IPS DF 19.7 (cell line): ENCODE measurements at regions not wholly inside any gene's neighbourhood (a gene's known extent, or its start where the extent isn't known, plus 50 kb on each side); places are given as distances from the start of the nearest gene placed in this dataset.

ENCODE experiments used
- DNase-seq: peaks from one replicate; pipeline ENCODE4 v3.0.0-alpha.2; 2013; ENCODE audit warnings: low read depth, low spot score

DNA sequence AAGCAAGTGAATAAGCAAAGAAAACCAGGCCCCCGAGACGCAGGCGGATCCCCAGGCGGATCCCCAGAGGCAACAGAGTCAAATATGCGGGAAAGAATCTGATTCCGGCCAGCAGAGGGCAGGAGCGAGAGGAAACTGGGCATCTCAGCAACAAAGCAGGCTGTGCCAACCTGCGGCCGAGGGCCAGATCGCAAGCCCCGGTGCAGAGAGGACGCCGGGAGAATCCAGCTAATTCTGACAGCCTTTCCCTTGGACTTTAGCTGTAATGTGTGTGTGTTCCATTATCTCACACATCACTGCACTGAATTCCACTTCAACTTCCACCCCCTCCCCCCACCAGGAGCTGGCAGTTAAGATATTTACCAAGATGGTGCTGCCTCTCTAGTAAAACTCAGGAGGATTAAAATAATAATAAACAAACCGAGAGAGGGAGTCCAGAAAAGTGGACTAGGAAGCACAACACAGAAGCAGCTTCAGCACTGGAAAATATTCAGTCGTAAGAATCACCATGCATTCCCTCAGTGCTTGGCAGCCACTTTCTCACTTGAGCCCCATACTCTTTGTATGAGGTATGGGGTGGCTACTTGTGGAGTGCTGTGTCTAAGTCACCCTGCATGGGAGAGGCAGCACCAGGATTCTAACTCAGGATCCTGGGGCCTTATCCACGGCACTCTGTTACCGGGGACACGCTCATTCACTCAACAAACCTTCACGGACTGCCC, 66.2 kb upstream of the SNX9 start:
- no peak for DNase-seq

DNA sequence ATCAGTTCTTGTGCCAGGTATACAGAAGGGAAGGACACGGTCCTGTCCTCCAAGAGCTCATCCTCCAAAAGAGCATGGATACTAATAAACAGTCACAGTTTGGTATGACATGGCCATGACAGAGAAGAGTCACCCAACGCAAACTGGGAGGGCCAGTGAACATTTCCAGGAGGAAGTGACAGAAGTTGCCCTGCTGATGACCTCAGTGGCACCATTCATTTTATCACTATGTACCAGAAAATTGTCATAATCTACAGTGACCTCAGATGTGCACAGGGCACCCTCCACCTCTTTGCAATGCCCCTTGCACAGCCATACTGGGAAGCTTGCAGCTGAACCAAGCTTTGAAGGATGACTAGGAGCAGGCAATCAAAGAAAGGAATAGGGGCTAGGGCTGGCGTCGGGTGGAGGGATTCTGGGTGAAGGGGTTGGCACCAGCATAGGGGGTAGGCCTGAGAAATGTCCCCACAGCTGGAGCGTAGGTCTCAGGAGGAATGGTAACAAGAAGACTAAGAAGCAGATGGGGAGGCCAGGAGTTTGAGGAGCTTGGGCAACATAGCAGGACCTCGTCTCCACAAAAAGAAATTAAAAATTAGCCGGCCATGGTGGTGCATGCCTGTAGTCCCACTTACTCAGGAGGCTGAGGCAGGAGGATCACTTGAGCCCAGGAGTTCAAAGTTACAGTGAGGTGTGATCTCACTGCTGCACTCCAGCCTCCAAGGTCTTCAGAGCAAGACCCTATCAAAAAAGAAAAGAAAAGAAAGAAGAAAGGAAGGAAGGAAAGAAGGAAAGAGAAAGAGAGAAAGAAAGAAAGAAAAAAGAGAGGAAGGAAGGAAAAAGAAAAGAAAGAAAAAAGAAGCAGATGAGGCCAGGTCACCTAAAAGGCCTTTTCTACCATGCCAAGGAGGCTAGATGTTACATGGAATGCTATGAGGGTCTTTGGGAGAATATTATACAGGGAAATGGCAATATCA, 65.3 kb upstream of the SNX9 start:
- DNase-seq: no peak

DNA sequence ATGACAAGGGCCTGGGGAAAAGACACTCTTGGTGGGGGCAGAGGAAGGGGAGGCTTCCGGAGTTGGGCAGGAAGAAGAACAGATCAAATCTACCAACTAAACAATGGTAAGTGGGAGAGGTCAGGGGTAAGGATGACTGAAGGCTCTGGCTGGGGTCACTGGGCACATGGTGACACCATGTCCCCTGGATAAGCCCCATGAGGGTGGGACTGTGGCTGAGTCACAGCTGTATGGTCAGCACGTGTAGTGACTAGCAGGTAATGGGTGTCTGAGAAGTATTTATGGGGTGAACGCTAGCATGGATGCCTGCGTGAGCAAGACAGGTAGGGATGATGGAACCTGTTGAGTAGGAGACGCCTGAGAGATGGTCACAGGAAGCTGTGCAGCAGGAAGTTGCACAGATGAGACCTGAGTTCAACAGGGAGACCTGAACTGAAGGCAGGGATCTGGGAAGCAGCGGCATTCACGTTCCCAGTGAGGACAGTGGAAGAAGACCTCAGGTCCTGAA, 64.5 kb upstream of the SNX9 start:
- no peak for DNase-seq

DNA sequence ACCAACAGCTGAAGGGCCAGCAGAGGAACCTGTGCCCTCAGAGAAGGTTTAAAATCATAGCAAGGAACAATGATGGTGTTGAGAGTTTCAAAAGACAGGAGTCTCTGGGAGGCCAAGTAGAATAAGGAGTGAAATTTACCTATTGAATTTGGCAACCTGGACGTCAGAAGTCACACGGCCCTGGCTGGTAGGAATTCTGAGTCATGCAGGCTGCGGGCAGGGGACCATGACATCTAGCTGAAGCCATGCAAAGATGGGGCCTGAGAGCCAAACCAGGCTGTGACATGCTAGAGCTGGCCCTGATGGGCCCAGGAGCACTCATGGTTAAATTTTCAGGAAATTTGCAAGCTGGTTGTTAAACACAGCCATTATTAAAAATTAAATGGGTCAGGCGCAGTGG, 64.0 kb upstream of the SNX9 start:
- DNase-seq: no peak

DNA sequence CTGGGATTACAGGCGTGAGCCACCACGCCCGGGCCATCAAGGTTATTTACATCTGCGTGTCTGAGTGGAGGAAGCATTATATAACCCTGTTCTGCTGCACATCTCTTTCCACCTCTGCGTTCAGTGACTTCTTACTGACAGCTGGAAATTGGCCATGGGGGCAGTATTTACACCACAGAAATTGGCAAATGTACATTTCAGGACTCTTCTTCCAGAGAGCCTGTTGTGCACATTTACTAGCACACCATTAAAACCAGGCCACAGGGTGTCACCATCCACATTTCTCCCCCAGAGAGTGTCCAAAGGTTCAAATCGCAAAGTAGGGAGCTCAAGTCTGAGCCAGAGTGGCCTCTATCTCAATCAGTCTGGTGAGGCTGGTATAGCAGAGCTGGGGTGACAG, 62.9 kb upstream of the SNX9 start:
- no peak for DNase-seq

DNA sequence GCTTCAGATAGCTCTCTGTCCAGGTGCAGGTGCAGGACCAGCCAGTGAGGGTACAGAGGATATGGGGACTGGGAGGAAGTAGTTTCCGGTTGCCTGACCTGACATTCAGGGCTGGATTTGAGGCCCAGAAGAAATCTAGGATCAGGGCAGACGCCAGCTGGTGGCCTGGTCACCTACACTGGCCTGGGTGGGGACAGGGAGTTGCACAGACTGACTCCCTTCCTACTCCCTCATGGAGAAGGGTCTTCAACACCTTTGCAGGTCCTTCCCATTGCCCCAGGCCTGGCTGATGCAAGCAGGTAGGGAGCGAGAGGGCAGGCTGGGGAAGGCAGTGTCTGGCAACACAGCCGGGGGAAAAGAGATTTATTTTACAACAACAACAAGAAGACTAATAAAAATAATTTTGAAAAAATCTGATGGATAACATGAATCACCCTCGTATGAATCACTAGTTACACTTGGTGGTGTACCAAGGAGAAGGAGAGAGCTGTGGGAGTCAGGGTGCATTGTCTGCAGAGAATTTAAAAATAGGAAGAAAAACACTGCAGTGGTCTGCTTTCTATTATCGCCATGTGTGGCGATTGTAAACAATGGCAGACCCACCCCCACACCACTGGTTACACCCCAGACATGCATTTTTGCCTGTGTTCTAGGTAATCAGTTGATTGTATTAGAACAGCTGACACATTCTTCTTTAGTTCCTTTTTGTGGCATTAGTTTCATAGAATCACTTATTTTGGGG, 62.3 kb upstream of the SNX9 start:
- no peak for DNase-seq

DNA sequence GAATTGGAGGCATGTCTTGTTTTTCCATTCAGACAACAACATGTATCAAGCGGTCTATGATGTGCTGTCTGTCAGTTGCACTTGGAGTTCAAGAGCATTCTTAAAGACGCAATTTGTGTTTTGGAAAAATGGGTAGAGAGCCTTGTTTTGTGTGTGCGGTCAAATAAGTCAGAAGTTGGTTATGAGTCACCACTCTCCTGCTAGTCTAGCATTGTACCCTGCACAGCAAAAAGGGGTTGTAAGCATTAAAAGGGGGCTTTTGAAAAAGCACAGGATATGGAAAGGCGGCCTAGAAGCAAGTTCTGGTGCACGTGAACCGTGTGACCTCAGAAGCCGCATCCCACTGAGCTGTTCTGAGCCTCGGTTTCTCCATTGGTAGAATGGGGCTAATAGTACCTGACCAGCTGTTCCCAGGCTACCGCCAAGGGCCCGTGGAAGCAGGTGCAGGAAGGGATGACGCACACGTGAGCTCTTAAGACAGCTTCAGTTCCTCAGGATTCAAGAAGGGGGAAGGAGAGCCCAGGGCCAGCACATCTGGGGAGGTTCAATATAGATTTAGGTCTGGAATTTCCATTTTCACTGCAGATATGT, 61.6 kb upstream of the SNX9 start:
- no peak for DNase-seq

DNA sequence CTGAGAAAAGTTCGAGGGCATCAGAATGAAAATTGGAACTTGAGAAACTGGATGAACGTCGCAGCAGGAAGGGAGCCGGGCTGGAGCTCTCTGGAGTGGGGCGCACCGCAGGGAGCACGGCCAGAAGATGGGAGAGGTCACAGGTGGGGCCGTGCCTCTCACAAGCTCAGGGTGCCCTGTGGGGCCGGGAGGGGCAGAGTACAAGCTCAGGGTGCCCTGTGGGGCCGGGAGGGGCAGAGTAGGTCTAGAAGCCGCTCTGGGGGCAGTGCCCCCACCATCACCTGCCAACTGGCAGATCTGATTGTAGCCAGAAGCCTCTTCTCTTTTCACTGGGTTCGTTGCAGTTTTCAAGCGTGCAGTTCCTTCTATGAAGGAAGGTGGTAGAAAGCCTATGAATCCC, 61.1 kb upstream of the SNX9 start:
- DNase-seq: no peak

DNA sequence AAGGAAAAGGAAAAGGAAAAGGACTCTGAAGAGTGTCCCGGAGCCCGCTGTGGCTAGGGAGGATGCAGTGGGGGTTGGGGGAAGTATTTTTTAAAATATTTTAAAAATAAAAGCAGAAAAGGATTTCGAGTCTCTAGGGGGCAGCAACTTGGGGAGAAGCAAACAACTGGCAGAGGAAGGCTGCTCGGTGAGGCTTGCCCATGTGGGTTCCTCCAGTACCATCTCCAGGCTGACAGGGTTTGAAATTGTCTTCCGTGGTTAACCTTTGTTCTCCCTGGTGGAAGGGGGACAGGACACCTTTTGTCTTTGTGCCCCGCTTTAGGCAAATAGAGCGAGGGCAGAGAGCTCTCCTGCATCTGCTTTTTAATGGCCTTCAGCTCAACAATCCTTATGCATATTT, 60.4 kb upstream of the SNX9 start:
- no peak for DNase-seq

DNA sequence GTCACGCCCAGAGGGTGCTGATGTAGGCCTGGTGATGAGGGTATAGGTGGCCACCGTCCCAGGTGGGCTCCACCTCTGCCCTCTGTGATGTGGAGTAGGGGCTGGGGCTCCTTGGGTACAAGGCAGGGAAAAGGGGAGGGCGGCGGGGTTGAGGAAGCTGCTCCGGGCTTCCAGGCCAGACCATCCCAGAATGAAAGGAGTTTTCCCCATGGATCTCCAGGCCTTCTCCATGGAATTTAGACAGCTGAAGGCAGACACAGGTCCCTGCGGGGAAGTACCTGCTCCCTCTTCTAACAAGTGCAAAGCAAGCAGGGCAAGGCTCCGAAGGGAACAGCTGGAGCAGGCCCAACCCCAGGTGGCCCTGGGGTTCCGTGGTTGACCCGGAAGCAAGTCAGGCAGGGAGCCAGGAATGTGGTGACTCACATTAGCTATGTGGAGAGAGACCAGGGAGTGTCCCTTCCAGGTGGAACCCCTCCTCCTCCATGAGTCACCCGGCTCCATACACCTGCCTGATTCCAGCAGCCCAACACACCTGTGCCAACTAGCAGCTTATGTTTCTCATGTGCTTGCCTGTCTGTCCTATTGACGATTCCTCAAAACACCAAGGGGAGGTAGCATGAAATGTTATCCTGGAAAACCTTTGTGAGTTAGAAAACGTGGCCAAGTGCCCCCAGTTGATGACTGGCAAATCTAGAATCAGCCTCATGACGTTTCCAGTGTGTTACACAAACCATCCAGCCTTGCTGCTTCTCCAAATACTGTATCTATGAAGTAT, 59.7 kb upstream of the SNX9 start:
- DNase-seq: peak; percentile 98

DNA sequence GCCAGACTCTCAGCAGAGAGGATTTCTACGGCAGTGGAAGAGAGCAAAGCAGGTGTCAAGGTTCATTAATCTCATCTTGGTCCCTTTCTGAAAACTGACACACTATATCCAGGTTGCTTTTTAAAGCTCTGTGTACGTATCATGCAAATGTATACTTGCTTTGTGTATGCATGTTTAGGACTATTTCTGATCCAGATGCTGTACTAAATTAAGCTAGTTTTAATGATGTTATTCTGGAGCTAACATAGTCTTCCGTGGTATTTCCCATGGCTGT, 59.2 kb upstream of the SNX9 start:
- no peak for DNase-seq

DNA sequence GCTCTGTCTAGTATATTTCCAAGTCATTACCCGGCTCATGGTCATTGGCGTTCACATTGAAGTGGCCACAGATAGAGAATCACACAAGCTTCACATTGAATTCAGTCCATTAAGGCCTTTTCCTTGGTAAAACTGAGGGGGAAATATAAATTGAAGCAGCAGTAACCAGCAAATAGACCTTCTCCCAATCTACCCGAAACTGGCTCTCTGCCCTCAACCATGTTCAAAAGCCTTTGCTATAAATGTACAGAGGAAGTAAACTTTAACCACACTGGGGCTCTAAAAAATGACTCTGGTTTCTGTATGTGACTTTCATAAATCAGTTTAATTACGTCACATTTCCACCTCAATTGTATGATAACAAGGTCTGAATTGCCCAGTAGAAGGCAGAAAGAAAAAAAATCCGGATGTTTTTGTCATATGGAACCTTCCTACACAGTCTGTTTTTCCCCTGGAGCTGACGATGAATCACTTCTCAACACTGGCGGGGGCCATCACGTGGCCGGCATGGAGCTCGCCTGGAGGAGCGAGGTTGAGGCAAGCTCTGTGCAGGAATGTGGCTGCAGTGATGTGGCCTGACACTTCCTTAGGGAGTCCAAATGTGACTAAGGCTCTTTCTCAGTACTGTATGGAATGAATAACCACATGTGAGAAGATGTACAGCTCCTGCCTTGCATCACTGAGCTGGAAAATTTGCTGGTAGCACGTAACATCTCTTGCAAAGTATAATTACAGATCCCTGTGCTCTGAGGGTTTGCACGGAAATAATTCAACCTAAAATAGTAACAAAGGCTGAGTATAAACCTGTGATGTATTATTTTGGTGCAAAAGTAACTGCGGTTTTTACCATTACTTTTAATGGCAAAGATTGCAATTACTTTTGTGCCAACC, 58.6 kb upstream of the SNX9 start:
- DNase-seq: no peak

DNA sequence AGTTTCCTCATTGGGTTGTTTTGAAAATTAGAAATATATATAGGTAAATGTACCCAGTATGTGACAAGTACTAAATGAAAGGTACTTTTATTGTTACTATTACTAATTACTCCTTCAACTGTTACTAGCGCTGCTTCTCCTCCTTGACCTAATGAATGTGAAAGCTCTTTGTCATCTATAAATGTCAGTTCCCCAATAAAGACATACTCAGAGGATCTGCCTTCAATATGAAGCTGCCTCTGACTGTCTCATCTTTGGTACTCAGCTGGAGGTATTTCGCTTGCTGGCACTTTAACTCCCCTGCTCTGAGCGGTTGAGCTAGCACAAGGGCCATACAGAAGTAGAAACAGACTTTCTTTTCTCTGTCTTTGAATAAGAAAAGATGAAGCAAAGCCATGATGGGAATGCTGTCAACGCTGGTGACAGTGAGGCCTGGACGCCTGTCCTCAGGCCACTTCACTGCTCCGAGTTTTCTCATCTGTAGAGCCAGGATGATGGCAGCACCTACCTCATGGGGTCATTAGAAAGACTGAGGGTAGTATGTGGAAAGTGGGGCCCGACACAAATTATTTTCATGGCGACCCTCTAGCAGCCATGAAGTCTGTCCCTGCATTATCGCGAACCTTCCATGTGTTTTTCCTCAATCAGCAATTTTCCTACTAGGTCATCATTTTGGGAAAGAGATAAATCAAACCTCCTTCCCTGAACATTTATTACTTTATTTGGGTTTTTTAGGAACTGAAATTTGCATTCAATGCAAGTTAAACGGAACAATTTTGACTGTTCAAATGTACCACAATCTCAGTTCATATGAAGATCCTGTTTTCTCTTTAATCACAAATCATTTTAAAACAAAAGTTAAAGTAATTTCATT, 55.9 kb upstream of the SNX9 start:
- no peak for DNase-seq

DNA sequence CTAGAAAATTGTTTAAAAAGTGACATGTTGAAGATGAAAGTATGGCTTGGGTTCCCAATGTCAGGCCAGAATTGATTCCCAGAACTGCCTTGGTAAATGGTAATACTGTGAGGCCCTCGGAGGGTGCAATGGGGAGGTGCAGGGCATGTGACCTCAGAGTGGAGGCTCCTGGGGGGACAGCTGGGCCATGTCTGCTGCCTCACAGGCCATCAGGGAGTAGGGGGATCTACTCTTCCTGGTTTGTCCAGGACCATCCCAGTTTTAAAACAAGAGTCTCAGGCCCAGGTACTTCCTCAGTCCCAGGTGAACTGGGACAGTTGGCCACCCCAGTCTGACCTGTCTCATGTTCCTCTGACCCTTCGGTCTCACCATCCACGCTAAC, 55.3 kb upstream of the SNX9 start:
- no peak for DNase-seq

DNA sequence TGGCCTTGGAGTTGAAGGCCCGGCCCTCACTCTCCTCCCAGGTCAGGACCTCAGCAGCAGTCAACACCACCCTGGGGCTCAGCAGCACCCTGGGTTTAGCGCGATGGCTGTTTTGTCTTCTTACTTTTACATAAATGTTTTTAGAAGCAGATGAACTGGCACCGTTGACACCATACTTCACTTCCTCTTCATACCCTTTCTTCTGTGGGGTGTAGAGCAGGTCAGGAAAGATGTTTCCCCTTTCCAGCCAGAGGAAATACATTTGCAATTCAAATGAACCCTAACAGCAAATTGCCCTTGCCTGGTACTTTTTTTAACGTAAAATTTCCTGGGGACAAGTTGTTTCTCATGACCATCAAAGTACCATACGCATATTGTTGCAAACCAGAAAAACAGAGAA, 54.7 kb upstream of the SNX9 start:
- DNase-seq: no peak

DNA sequence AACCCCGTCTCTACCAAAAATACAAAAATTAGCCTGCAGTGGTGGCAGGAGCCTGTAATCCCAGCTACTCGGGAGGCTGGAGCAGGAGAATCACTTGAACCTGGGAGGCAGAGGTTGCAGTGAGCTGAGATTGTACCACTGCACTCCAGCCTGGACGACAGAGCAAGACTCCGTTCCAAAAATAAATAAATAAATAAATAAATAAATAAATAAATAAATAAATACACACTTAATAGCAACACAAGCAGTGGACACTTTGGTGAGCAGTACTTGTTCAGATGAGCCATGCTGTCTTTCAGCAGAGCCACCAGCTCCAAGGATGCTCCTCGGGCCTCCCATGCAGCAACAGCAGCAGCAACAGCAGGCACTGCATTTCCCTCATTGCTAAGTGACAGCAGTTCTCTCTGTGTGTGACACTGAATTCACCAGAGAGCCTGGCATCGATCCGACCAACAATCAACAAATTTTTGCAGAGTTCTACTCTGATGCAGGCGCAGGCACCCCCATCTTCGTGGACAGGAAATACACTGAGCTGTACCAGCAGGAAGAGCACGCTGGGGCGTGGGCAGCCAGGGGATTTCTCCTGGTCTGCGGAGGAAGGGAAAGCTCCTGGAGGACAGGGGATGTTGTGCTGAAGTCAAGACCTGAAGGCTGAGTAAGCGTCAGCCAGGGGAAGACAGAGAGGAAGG, 54.0 kb upstream of the SNX9 start:
- no peak for DNase-seq

DNA sequence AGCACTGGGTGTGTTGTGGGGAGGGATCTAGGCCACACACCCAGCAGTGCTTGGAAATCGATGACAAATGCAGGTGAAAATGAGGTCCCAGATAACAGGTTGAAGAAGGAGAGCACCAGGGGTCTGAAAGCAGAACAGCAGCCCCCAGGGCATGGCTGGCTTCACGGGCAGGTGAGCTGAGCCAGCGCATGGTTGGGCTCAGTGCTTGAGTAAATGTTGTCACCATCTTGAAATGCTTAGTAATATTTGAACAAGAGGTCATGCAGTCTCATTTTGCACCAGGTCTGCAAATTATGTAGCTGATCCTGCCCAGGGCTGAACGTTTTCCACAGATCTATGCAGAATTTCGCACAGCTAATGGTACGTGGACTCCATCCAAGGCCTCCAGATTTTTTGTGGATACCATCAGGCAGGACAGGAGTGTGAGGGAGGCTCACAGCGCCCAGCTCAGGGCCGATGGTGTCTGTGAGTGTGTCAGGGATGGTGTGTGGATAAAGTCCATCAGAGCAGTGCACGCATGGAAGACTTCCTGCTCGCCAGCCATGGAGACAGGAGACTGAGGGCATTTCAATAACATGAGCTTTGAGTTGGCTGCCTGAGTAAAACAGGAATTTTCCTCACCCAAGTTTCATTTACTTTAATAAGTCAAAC, 53.1 kb upstream of the SNX9 start:
- DNase-seq: no peak

DNA sequence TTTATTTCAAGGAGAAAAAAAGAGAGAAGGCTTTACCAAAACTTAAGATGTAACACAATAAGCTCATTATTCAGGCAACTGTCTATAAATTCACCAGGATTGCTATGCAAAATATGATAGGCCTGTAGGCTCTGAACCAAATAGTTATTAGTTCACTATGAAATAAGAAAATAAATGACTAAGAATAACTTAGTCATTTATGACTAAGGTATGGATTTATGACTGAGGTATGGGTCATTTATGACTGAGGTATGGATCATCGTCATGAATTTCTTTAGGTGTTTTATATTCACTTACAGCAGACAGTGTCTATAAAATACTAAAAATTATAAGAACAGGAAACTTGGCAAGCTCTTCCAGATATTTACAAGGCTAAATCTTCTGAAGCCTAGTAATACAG, 52.1 kb upstream of the SNX9 start:
- no peak for DNase-seq
